DMS79 (cell line): ENCODE measurements at regions not wholly inside any gene's neighbourhood (a gene's known extent, or its start where the extent isn't known, plus 50 kb on each side); places are given as distances from the start of the nearest gene placed in this dataset.
"Not testable (repeated sequence)": the region's sequence is repeated elsewhere in the genome, so short reads cannot be mapped to it uniquely, and the experiment has no call there.

Source experiments
- DNase-seq: peaks from one replicate; lab custom pipeline; 2025; lab: John Stamatoyannopoulos, UW

DNA sequence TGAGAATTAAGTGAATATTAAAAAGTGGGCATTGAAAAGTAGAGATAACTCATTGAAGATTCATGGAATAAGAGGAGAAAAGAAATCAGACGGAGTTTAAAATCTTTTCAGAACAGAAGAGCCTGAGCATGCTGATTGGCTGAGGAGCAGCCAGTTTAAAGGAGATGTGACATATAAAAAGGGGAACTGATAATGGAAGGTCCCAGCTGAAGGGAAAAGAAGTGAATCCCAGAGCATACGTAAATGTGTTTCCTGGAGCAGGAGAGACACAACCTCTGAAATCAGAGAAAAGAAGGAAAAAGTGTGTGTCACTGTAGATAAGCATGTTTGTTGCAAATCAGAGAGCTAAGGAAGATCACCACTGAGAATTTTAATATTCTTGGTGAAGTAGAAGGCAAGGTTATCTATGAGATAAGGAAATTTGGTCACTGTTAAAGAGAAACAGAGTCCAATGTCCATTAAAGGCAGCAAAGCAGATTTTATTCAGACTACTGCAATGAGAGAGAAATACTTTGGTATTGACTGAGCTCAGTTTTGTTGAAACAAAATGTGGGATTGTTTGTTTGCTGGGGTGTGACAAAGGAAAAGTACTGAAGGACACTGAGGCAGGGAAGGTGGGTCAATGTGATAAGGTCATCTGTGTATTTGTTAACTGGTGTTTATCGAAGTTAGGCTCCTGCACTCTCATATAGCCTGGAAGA is 84.6 kb upstream of the WDR72 start:
- DNase-seq, result no peak

DNA sequence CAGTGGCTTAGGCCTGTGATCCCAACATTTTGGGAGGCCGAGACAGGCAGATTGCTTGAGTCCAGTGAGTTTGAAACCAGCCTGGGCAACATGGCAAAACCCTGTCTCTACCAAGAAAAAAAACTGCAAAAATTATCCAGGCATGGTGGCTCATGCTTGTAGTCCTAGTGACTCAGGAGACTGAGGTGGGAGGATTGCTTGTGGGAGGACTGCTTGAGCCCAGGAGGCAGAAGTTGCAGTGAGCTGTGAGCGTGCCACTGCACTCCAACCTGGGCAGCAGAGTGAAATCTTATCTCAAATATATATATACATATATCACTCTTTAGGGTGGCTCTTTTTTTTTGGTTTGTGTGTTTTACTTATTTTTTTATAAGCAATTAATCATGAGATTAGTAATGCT is 83.7 kb upstream of the WDR72 start:
- DNase-seq, result no peak

DNA sequence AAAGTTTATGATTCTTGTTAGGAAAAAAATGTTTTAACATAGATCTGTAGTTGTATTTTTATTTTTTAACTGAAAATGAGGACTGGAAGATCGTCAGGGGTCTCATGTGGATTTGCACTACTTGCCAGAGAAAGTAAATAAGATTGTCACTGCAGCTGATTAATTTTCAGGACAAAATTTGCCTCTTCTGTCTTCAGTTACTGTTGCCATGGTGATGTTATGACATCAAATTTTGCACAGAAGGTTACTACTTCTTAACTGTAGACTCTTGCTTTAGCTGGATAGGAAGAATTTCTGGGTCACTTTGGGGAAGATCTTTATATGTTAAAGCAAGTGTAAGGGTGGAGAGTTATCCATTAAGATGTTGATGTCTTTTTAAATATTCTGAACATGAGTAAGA is 82.2 kb upstream of the WDR72 start:
- no peak for DNase-seq

DNA sequence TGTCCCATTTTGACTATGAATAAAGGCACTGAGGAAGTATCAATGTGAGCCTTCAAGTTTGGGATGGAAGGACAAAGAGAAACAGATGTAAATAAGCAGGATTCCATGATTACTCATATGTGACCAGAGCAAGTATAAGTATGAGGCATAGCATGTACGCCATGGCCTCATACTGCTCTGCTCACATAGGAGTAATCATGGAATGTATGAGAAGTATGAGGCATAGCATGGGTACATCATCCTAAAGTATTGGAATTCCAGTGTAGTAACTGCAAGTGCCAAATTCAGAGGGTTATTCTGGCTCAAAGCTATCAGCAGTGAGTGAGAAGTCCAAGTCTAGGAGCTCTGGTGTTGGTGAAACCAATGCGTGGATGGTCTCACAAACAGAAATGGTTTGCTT is 81.2 kb upstream of the WDR72 start:
- DNase-seq, result no peak

DNA sequence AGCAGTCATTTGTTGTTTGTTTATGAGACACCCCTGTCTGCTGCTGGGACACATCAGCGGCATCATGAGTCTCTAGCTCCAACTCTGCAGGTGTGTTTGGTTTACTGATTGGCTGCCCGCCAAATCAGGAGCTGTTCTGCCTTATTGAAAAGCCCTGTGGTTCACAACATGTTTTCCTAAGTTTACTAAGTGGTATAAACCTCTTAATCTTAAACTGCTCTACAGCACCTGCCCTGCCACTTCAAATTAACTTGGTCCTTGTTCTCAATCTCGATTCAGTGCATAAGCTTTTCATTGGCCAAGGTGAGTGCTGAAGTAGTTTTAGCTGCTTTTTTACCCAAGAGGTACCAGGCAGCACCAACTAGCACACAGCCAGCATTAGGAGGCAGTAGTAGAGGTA is 77.8 kb upstream of the WDR72 start:
- peak; percentile 87 for DNase-seq

DNA sequence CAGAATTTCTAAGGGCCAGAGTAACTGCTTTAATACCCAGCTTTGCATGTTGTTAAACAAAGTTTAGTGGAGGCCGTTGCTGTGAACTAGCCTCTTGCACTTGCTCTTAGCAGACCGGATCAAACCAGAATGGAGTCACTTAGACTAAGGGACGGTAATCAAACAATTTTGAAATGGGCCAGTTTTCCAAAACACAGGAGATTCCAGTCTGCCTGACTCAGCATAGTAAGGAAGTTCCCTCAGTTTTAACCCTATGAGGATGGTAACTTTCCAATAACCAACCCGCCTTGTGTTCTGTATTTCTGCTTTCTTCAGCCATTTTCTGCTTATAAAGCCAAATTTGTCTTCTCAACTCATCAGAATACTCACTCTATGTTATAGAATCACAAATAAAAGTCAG is 77.2 kb upstream of the WDR72 start:
- no peak for DNase-seq

DNA sequence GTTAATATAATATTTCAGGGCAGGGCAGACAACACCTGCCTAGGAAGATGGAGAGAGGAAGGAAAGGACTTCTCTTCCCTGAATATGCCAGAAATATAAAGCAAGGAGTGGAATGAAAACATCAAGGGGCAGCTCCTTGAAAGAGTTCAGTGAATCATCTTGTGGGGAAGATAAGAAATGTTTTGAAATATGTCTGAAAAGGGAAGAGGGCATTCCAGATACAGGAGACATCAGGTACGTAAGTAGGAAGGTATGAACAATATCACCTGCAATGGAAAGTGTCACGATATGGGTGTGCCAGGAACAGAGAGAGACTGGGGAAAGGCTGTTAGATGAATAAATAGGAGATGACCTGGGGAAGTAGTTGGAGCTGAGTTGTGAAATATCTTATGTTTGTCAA is 75.8 kb upstream of the WDR72 start:
- no peak for DNase-seq

DNA sequence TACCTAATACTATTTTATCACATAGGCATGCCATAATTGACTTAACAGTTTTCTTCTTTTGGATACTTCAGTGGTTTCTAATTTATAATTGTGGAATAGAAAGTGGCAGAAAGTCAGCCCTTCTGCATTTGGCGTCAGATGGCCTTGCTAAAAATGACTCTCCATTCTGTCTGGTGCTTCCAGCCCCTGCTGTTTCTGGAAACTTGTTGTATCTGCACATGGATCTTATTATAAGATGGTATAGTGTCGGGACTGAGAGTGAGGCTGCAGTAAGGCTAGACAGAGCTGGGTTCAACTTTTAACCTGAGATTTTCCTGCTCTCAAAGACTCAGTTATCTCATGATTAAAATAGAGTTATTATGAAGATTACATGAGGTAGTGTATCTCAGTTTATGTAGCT is 74.8 kb upstream of the WDR72 start:
- DNase-seq, result no peak

DNA sequence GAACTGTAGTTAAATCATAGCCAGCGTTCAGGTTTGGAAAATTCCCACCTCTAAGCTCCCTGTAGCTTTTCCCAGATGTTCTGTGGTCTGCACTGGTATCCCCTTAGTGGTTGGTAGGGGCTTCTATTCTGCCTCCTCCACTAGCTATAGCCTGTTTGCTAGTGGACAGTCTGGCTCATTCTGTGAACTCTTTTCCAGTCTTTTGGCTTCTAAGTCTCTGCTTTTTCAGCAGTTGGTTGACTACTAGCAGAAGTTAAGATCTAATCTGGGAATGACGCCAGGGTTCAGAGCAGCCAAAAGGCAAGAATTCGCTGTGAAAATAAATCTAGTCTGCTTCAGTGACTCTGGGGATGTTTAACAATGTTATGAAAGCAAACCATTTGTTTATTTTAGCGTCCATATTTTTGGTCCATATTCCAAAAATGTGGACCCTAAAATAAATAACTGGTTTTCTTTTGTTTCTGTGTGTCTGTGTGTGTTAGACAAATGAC is 73.7 kb upstream of the WDR72 start:
- DNase-seq, result peak; percentile 33

DNA sequence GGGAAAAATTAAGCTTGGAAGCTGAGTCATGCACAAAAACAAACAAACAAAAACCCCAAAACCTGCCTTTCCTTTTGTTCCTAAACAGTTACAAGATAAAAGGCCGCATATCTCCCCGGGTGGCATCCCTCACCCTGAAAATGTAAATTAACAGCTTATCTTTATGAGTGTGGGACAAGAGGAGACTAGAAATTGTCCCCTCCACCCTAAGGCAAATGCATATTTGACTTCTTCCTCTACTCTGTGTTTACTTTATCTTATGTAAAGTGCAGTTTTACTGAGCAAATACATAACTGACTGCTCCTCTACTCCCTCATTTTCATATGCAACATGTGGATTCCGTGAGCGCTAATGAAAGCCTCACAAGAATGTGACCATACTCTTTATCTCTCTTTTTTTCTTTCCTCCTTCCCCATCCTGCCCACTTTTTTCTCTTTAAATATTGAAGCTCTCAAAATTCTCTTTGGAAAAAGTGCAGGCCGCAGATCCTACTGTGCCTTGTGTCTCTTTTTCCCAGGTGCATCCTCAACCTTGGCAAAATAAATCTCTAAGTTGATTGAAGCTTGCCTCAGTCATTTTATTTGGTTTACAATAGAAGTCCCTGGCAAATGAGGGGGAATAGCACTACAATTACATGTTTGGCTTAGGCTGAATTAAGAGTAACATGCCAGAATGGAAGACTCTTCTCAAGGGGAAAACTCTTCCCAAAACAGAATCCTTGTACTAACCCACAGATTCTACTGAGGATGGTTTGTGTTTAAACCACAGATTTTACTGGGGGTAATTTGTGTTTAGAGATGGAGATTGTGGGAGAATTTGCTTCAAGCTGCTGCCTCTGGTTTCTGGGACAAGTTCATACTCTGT is 72.7 kb upstream of the WDR72 start:
- DNase-seq, result no peak

DNA sequence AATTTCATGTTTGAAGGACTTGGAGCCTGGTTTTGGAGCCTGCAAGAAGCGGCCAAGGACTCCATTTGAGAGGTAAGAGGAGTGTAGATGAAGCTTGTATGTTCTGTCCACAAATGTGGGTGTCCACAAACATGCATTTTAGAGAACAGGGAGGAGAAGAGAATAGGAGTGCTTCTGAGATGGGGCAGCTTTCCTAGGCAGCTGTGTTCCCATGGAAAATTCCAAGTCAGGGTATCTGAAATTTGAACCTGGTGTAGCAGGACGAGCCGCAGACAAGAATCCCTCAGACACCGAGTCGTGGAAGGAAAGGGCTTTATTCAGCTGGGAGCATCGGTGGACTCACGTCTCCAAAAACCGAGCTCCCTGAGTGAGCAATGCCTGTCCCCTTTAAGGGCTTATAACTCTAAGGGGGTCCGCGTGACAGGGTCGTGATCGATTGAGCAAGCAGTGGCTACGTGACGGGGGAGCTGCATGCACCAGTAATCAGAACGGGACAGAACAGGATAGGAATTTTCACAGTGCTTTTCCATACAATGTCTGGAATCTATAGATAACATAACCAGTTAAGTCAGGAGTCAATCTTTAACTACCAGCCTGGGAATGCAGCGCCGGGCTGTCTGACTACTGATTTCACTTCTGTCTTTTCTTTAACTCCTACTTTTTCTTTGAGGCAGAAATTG is 71.4 kb upstream of the WDR72 start:
- DNase-seq, result no peak

DNA sequence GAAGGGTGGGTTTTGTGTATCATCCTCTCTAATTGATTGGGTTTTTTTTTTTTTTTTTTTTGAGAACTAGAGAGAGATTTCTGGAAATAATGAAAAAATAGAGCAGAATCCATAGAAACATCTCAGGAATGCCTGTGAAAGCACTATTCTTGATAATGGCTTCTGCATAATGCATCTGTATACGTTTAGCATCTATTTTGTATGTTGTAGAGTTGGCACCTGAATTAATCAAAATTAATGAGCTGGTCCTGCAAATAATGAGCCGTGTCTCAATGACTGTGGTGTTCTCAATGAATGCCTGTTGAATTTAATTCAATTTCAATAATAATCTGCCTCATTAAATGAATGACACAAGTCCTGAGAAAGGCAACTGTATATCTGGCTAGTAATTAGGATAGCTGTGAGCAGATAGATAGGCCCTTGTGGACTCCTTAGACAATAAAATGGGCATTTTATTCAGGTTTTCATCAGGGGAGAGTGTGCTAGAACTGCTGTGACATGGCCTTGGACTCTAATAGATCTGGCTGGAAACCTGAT is 70.5 kb upstream of the WDR72 start:
- no peak for DNase-seq

DNA sequence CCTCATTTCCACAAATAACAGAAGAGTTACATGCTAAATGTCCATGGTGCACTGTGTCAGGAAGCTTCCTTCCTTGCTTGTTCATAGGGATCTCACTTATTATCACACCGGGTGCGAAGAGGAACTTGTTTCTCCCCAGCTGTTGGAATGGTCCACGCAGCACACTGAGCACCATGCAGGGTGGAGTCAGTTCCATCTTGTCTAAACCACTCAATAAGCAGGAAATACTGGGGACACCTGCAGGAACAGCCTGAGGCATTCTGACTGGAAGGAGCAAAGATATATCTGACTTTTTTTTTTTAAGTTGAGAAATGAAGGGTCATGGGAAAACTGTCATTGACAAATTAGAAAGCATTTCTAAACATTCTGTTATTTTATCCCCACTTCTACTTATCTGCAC is 70.0 kb upstream of the WDR72 start:
- no peak for DNase-seq

DNA sequence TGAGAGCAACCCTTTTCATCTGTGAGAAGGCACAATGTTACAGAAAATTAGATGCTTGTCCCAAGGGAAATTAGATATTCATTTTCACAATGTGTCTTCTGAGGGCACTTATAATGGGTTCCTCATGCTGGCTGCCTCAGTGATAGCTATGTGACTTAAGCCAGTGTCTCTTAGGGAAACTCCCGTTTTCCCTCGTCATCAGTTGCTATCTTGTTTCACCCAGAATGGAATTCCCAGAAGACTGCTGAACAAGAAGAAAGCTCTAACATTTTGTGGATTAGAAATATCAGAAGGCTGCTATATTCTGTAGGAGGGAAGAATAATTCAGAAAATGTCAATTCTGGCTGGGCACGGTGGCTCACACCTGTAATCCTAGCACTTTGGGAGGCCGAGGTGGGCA is 67.9 kb upstream of the WDR72 start:
- no peak for DNase-seq

DNA sequence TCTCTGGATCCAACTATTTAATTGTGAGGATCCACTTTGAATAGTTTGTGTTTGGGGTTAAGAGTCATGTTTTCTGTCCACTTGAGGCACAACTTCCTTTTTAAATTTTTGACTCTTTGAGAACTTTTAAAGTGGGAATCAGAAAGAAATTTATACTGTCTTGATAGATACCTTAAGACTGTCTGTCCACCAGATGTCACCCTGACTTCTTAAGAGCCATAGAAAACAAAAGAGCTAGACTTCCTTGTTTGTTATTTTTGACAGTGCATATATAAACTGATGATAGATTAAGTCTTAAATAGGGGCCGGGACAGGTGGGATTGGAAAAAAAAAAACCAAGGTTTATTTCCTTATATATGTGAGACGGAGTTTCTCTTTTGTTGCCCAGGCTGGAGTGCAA is 52.1 kb upstream of the WDR72 start:
- peak; percentile 26 for DNase-seq

DNA sequence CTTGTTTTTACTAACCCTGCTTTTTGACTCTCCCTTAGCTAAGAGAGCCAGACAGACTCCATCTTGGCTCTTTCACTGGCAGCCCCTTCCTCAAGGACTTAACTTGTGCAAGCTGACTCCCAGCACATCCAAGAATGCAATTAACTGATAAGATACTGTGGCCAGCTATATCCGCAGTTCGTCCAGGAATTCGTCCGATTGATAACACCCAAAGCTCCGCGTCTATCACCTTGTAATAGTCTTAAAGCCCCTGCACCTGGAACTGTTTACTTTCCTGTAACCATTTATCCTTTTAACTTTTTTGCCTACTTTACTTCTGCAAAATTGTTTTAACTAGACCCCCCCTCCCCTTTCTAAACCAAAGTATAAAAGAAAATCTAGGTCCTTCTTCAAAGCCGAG is 50.8 kb upstream of the WDR72 start:
- not testable (repeated sequence) for DNase-seq
